AG08396 (cell line): ENCODE measurements at regions not wholly inside any gene's neighbourhood (a gene's known extent, or its start where the extent isn't known, plus 50 kb on each side); places are given as distances from the start of the nearest gene placed in this dataset.
"Not testable (repeated sequence)": the region's sequence is repeated elsewhere in the genome, so short reads cannot be mapped to it uniquely, and the experiment has no call there.

Source experiments
- DNase-seq: peaks from one replicate; pipeline ENCODE4 v3.0.0; 2012; ENCODE audit warnings: low spot score, mixed read lengths

GRCh38 chr3:16076564-16076963 lies 97.9 kb upstream of the GALNT15 start:
- DNase-seq: no peak

- not testable (repeated sequence) for DNase-seq
Observed at GRCh38 chr3:16077146-16077545, 97.3 kb upstream of the GALNT15 start.

DNA sequence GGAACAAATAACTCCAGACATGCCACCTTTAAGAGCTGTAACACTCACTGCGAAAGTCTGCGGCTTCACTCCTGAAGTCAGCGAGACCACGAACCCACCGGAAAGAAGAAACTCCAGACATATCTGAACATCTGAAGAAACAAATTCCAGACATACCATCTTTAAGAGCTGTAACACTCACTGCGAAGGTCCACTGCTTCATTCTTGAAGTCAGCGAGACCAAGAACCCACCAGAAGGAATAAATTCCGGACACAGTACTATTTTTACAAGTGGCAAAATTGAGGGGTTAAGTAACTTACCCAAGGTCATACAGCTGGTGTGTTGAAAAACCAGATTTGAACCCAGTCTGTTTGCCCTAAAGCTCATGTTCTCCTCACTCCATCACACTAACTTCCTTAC lies 96.8 kb upstream of the GALNT15 start:
- not testable (repeated sequence) for DNase-seq

DNA sequence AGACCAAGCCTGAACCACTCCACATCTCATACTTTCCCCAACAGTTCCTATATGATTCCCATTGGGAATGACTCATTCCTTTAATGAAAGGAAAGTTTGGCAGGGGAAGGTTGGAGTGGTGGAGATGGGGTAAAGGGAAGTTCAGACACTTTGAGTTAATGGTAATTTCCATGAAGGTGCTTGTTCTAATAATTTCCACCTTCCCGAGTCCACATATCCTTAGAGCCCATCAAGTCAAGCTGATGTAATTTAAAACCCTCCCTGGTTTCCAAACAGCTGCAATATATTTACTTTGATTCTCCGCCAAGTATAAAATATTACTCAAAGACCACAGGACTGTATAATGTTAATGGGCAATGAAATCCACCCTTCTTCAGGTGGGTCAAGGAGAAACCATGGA lies 95.0 kb upstream of the GALNT15 start:
- DNase-seq: no peak

GRCh38 chr3:16081661-16082060 lies 92.8 kb upstream of the GALNT15 start:
- no peak for DNase-seq

DNA sequence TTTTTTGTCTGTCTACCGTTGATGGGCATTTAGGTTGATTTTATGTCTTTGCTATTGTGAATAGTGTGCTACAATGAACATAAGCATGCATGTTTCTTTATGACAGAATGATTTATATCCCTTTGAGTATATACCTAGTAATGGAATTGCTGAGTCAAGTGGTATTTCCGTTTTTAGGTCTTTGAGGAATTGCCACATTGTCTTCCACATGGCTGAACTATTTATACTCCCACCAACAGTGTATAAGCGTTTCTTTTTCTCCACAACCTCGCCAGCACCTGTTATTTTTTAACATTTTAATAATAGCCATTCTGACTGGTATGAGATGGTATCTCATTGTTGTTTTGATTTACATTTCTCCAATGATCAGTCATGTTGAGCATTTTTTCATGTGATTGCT lies 89.6 kb upstream of the GALNT15 start:
- no peak for DNase-seq

- no peak for DNase-seq
Observed at GRCh38 chr3:16085410-16085809, 89.1 kb upstream of the GALNT15 start.

DNA sequence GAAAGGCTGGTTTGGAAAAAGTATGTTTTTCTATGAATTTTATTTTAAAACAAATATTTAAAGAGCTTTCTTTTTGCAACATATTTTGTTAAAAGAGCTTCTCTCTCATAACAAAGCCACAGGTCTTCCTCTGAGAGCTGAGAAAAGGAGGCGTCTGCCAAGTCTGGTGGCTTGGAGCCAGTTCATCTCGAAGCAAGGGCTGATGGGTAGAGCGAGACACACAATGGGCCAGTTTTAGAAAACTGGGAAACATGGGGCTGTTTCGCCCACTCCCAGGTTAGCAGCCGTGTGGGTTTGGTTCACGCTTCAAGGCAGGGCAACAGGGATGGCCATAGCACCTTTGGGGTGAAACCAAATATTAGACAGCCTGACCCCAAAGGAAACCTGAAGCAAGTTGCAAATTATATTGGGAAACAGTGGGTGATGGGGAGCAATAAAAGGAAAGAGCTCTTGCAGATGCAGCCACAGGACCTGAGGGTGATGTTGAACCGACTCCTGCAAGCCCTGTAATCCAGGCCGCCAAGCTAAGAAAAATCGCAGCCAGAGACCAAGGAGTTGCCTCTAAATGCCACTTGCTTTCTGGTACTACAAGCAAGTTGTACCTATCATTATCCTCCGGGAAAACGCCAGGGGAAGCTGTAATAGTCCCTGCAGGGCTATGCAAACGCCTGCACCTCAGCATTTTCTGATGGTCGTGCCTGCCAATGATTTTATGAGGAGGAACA lies 88.4 kb upstream of the GALNT15 start:
- no peak for DNase-seq

DNA sequence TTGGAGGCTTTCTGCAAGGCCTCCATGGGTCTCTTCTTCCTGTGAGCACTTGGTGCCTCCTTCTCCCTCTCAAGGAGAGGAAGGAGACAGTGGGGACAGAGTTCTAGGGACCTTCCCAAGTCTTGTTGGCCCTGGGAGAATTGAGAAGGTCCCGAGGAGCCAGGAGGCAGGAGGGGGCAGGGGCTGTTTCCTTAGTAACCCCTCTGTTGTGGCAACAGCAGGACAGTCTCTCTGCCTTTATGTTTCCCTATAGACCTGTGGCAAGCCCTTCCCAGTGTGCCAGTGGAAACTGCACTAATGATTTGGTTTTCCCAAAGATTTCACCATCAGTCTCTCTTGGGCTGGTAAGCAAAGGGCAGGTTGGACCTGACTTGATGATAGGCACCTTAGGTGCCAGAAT lies 87.8 kb upstream of the GALNT15 start:
- no peak for DNase-seq

DNA sequence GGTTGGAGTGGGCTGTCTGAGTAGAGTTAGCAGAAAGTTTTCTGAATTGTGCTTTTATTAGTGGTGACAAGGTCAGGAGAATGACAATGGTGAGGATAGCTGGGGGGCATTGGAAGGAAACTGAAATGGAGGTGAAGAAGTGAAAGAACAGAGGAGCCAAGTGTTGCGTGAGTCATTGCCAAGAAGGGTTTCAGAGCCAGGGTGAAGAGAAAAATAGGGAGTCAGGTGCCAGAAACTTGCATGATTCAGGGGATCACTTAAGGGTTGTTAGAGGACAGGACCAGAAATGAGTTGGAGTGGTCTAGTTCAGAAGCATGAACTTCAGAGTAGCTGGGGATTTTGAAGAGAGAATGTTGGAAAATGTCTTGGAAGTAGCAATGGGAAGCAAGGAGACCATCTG lies 86.0 kb upstream of the GALNT15 start:
- DNase-seq: no peak

DNA sequence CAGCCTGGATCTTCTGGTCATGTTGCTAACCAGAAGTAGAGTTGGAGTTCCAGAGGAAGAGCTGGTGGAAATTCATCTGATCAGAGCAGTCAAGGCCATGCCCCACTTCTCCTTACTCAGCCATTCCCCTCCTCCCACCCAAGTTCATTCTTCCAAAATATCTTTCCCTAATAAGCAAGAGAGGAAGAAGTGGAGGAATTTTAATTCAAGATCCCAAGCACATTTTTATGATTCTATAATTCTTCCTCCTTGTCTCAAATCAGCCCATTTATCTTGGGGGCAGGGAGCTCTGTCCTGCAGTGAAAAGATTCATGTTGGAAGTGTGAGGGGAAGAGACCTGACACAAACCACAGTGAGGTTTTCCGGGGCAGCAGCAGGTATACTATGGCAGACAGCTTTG lies 85.0 kb upstream of the GALNT15 start:
- no peak for DNase-seq

DNA sequence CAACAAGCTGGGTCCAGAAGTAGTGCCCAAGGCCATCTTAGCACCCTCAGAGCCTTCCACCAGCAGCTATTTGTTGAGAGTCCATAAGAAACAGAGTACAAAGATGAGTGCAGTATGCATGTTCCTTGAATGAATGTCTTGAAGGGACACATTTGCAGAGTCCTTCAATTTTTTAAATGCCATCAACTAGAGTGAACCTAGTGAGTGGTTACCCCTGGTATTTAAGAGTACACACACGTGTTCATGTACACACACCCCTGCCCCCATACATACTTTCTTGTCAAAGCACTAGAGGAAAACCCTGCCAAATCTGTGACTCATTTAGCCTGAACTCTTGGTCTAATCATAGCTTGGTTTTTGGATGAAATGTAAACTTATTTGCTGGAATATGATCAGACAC lies 84.5 kb upstream of the GALNT15 start:
- peak; percentile 81 for DNase-seq

GRCh38 chr3:16090706-16091105 lies 83.8 kb upstream of the GALNT15 start:
- DNase-seq: no peak

DNA sequence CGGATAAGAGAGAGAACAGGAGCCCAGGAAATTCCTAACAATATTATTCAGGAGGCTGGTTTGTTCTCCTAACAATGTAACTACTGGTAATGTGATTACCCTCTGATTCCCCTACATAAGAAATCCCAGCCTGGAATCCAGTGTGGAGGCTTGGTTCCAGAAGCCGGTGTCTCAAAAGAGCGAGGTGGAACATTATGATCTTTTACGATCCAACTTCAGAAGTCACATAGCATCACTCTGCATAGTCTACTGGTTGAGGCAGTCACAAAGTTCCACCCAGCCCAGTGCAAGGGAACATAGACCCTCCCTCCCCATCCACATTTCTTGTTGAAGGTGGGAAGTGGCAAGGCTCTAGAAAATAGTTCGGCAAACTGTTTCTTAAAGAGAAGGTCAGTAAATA lies 81.6 kb upstream of the GALNT15 start:
- DNase-seq: no peak

DNA sequence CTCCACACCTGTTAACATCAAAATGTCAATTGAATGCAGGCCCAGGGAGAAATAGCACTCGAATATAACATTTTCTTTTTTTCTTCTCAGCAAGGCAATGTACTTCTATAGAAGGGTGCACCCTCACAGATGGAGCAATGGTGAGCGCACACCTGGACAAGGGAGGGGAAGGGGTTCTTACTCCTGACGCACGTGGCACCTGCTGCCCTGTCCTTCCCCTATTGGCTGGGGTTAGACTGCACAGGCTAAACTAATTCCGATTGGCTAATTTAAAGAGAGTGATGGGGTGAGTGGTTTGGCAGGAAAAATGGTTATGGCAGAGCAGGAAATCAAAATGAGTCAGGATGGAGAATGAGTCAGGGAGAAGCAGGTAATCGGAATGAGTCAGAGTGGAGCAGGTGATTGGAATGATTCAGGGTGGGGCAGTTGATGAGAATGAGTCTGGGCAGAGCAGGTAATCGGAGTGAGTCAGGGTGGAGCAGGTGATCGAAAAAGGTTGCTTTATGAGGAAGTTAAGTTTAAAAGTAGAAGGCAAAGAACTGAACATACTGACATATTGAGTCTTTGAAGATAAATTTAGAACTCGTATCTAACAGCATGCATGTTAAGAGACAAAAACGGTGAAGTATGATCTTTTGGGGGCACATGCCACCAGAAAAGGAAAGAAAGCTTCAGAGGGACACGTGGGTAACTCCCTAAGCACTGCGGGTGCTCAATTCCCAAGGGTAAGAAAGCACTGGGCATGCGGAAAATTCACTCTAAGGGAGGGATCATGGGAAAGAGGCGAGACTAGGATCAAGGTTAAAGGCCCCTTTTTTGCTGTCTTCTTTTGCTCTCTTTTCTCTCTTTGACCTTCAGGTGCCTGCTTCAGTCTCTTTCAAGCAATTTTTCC lies 72.9 kb upstream of the GALNT15 start:
- DNase-seq: no peak

GRCh38 chr3:16102187-16102561 lies 72.3 kb upstream of the GALNT15 start:
- no peak for DNase-seq

- DNase-seq: peak; percentile 42
Observed at GRCh38 chr3:16102905-16103364, 71.5 kb upstream of the GALNT15 start.

DNA sequence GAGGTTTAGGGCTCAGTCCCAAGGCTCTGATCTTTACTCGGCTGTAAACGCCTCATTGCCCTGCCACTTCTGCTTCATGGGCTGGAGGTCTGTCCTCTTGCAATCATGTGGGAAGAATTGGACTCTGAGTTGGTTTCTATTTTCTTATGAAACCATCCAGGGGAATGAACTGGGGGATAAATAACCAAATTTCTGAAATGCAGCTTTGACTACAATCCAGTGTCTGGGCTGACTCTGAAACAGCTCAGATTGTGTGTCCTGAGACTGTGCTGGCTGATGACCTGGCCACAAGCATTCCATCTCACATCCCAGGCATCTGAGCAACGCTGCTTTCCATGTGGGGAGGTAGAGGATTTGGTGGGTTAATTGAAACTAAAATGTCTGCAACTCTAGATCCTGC lies 71.0 kb upstream of the GALNT15 start:
- DNase-seq: peak; percentile 84

GRCh38 chr3:16104156-16104555 lies 70.3 kb upstream of the GALNT15 start:
- DNase-seq: no peak

DNA sequence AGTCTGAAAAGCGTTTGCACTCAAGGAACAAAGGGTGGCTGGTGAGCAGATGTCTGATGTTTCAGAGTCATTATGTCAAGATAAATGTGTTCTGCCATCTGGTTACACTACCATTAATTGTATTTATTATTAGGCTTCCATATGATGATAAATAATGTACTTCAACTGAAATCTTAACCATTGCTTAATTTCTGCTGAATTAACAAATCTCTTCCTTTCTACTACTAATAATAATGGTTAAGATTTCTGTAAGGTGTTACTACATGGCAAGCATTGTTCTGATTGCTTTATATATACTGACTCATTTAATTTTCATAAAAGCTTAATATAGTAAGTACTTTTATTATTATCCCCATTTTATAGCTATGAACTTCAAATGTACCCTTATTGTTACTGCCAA lies 68.4 kb upstream of the GALNT15 start:
- no peak for DNase-seq

DNA sequence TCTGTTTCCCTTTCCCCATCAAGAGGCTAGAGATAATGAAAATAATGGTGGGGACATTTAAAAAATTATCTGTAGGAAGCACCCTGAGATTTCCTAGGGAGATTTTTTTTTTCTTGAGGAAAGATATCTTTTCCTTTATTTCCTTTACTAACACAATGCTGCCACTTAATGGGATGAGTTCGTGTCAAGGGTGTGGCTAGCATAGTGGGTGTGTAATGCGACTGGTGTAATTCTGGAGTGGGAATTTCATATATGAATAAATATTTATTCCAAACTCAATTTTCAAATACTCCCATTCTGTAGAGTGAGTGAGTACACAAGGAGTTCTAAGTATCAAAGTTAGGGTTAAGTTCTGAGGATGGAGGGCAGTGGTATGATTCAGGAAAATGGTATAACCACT lies 66.1 kb upstream of the GALNT15 start:
- DNase-seq: no peak

DNA sequence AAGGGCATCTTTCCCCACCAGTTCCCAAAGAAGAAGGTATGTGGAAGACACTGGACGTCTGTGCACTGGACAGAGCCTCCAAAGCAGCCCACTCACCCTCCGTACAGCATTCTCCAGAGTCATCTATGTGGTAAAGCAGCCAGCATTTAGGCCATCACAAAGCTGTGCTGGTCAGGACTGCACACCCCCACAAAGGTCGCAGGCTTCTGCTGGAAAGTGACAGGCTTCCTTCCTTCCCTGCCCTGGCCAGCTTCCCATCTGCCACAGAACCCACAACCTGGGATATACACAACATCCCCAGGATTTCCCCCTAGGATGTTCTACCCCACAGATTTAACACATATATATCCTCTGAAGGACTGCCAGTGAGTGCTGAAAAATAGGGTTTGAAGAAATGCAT lies 64.6 kb upstream of the GALNT15 start:
- DNase-seq: no peak

- peak; percentile 37 for DNase-seq
Observed at GRCh38 chr3:16112910-16113504, 61.5 kb upstream of the GALNT15 start.
